Hippocampal formation (tissue), 2 donors: ENCODE measurements at regions not wholly inside any gene's neighbourhood (a gene's known extent, or its start where the extent isn't known, plus 50 kb on each side); places are given as distances from the start of the nearest gene placed in this dataset.
A peak's percentile ranks its signal among the peaks of the same experiment; 100 is the strongest.

ENCODE experiments used
- DNase-seq, 2 donors: peaks; one replicate each; lab custom pipeline; 2025; lab: John Stamatoyannopoulos, UW

DNA sequence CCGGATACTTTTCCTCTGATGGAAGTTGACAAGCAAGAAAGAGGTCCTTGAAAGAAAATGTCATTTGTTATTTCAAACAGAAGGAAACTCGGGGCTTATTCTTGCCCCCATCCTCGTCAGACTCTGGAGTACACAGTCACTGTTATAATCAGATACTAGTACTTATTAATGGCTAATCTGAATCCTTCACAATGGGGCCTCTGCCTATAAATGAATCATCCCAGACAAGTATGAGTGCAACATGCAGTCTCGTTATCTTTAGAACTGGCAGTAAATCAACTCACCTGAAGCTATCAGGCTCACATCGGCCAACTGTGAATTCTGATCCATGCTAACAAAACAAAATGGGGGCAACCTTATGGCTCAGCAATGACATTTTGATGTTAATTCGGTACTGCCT is 216.7 kb downstream of the GRIN2B start:
- DNase-seq, result no peak

DNA sequence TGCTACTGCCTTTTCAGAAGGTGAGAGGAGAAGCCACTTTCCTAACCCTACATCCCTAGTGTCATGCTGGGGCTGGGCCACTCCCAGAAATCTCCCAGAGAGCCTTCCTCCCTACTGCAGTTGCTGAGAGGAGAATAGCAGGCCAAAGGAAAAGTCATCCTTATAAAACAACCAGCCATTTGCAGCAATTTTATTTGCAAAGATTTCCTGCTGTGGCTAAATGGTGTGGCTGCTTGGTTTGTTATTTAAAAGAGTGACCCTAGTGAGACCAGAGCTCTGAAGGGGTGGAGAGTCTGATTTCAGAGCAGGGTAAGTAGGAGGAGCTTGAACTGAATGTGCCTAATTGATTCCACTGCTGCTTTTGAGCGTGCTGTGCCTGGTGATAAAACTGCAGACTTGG is 232.0 kb downstream of the GRIN2B start:
- DNase-seq, result no peak

DNA sequence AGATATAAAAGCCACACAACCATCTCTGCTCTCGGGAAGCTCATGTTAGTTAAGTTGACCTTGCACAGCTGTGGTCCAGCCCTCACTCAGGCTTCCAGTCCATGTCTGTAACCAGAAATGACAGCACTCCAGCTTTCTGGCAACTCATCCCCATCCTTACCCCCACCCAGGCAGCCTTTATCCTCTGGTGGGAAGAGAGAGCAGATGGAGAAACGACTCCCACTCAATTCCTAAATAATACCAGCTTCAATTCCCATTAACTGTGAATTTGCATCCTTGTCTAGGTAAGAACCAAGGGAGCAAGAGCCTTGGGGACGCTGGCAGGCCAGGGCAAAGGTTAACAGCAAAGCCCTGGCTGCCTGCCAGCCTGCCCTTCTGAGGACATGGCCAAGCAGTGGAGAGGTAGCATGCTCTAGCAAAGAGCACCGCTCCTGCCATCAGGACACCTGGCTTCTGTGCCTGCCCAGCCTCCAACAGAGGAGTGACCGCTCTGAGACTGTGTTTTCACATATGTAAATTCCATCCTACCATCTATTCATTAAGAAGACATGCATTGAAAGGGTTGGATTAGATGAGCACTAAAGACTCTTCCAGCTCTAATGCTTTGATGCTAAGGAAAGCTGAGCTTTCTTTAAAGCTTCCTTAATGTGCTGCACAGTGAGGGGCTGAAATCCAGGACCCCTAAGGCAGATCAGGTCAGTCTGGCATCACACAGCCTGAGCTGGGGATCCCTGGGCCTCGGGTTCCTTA is 236.1 kb downstream of the GRIN2B start:
- no peak for DNase-seq

DNA sequence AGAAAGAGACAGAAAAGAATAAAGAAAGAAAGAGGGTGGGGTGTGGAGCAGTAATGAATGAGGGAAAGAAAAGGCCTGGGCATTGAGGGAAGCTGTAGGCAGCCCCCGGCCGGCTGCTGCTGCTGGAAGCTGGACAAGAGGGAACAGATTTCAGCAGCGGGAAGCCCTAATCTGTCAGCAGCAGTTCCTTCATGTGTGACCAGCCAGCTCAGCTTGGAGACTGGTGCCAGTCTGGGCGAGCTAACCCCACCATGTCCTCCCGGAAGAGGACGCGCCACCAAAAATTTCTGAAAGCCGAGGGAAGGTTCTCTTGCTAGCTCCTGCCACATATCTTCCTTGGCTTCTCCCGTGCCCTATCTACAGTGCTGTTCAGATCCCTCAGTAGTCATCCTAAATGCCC is 236.8 kb downstream of the GRIN2B start:
- no peak for DNase-seq

DNA sequence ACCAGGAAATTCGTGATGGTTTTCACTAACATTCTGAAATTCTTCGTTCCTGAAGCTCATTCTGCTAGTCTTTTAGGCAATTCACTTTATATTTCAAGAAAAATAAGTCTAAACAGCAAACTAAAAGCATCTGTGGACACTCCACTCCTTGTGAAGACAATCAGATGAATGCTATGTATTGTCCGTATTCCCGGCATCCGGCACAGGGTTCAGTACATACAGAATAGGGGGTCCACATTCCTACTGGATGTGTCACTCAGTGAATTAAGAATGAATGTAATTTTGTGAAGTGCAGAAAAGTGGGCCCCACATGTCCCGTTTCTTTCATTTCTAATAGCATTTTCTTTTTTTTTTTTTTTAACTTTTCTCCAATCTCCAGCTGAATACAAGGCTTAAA is 241.3 kb downstream of the GRIN2B start:
- no peak for DNase-seq

DNA sequence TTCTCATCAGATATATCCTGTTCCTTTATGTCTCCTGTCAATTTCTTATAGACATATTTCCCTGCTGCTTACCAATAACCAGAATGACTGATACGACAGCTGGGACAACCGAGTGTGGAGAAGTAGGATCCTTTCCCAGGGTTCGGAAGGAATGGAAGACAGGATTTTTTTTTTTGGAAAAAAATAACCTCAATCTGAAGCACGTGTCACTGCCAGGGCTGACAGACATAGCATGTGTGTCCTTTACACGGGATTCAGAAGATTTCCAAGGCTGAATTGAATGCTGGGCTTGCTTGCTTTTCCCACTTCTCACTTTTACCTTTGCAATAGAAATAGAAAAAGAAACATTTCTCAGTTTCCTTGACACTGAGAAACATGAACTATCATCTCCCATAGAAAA is 245.7 kb downstream of the GRIN2B start:
- DNase-seq, result no peak

DNA sequence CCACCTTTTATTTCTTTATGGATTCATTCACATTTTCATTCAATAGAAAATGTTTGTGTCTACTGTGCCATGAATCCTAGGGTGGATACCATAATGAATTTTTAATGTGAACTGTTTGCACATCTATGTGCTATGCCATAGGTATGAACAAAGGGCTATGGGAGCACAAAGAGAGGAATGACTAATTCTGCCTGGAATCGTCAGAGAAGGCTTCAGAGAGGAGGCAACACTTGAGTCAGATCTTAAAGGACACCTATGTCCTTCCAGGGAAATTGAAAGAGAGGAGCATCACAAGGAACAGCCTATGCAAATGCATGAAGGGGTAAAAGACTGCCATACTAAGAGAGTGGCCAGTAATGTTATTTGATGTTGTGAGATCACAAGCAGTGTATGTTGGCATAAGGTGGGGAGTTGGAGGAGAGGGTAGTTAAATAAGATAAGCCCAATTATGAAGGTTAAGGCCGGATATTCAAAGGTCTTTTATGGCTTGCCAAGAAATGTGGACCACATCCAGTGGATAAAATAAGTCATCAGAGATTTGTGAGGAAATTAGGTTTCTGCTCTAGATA is 246.7 kb downstream of the GRIN2B start:
- no peak for DNase-seq

DNA sequence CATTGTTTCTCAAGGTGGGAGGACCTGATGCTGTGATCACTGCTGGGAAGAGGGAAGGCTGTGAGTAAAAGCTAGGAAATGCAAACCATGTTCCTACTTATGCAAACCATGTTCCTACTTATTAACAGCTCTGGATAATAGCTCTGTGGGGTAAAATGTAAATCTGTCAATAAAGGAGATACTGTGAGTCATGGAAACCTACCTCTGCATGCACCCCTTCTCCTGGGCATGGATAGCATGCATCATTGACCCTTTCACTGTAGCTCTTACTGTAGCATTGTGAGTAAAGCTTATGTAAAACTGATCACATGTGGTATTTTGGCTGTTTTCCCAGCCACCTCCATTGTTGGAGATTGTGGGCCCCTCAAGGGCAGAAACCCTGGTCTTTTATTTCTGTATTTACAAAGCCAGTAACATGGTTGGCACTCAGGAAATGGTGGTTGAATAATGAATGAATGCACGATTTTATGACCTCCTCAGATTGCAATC is 253.7 kb downstream of the GRIN2B start:
- DNase-seq, result no peak

DNA sequence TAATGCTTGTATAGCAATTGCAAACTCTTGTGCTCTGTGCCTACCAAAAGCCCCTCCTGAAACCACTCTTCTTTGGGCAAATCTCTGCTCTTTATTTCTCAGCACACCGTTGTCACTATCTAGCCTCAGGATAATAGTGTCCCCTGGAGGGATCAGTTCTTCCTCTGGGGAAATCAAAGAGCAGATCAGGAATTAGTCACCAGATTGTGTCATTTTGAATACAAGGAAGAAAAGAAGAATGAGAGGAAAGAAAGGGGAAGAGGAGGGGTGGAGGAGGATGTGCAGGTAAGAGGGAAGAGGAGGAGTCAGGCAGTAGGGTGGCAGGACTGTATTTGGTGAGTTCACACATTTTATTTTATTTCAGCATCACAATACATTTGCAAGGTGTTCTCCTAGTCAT is 256.4 kb downstream of the GRIN2B start:
- DNase-seq, result no peak

DNA sequence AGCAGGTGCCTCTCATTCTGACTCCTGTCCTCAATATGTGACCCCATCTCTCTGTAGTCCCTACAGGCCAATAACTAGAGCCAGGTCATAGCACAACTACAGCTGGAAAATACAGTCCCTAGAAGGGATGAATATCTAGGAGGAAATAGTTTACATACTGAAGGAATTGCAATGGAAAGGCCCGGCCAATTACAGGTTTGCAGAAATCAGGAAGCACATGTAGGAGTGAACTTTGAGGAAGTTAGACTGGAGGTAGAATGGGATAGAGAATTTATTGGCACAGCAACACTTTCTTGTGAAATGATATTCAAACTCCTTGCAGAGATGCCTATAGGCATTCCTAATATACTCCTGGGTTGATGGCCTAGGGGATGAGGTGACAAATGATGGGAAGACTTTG is 257.3 kb downstream of the GRIN2B start:
- DNase-seq, result no peak

DNA sequence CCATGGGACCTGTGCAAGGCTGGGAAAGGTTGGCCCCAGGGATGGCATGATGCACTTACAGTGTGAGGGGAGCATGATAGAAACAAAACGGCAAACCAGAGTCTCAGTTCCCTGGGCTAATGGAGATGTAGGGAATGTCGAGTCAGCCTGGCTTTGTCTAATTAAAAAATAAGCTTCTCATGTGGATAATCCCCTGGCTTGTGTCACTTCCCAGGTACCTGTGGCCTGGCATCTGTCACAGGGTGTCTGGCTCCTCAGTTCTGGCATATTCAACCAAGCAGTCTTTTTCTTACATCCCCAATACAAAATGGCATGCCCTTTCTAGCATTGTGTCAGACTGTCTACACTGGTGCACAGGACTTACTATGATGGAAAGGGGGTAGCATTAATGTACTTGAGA is 261.4 kb downstream of the GRIN2B start:
- no peak for DNase-seq

DNA sequence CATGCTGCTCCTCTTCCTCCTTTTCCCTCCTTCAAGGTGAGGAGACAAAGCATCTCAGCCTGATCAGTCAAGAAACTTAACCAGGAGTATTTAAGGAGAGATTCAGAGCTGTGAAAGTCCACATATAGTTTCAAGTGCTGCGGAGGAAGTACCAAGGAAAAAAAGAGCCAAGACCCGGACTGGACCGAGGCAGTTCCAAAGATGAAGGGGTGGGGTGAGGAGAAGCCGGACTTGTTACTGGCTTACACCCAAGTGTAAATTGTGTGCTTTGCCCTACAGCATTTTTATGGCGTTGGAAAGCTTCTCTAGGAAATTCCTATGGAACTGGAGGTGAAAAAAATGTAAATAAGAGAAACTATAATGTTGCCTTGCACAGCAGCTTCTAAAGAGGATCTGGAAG is 263.1 kb downstream of the GRIN2B start:
- DNase-seq, result no peak

DNA sequence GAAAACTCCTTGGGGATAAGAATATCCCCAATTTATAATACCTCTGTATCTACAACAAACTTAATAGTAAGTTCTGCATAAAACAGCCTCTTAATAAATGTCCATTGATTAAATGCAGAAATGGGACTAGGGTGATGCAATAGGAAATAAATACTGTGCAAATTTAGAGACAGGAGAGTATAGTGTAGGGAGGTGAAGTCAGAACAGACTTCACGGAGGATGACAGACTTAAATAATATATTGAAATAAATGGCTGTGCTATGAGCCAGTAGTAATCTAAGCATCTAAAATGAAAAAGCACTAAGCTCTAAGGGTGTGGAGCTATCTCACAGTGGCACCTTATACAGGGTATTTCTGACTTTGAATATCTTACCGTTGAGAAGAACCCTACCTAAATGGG is 265.3 kb downstream of the GRIN2B start:
- DNase-seq, result no peak

DNA sequence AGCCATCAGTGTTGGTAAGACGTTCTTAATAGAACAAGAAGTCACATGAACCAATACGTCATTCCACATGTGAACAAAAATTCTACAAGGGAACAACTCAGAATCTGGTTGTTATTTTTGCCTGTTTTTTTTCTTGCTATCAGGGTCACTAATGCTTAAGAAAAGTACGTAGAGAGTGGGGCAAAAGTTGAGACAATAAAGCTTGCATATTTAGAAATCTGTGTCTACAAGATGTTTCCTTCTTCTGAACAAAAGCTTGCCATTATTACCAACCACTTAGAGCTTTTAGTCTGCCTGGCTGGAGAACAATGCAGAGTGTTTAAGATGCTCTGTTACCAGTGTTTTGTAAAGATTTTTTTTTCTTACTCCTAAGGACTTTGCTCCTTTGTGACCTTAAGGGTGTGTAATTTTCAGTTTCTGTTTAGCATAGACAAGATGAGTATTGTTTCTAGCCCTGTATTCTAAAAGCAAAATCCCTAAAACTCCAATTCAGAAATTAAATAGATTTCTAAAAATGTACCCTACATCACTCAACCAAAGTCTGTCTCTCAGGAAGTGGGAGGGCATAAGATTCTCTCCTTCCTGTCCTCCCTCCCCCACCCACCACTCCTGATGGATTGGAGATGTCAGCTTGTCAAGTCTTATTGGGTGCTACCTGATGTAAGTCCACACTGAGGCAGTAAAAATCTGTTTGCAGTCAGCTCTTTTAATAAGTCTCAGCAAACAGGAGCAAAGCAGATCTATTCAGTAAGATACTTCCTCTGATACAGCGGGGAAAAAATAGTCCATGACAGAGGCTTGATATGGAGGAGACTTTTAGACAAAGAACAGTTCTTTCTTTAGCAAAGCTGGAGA is 267.6 kb downstream of the GRIN2B start:
- no peak for DNase-seq

DNA sequence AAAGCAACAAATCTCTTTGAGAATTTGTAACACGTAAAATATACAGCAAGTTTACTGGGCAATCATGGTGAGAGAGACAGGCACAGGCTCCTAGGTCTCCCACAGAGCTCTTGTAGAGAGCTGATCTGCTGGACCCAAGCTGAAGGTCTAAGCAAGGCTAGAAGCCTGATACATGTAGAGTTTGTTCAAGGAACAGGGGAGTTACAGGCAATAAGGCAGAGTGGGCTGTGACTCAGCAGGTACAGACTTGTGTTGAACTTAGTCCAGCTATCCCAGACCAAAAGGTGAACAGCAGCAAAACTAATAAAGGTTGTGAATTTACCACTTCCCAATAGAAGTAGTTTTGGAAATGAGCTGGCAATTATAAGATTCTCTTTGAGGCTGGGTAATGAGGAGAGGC is 273.6 kb downstream of the GRIN2B start:
- no peak for DNase-seq

DNA sequence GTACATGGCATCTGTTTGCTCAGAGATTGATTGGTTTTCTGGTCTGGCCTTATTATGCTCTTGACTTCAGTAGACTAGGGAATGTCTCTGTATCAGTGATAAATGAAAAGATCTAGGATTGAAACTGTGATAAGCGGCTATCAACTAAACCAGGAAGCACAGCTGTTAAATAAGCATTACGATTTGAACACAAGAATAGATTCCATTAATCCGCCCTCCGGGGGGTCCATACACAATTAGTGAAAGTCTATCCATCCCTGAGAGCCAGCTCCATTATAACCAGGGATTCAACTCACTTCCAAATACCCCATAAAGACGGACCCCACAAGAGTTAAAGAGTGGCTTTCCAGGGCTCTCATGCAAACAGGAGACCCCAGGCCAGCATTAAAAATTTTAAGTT is 279.0 kb downstream of the GRIN2B start:
- DNase-seq, result no peak

DNA sequence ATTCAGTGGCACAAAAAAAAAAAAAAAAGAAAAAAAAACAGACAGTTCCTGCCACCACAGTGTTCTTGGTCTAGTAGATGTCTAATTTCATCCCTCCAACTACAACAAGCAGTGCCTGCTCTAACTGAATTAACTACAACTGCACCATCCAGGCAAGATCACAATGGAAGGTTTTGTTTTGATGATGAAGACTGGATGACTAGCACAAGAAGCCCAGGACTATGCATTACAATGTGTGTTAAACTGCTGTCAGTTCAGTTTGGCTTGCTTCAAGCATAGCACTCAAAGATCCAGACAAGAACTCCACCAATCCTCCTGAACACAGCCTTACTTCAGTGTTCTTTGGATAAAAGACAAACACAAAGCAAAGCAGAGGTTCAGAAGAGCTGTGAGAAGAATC is 279.9 kb downstream of the GRIN2B start:
- DNase-seq, result no peak

DNA sequence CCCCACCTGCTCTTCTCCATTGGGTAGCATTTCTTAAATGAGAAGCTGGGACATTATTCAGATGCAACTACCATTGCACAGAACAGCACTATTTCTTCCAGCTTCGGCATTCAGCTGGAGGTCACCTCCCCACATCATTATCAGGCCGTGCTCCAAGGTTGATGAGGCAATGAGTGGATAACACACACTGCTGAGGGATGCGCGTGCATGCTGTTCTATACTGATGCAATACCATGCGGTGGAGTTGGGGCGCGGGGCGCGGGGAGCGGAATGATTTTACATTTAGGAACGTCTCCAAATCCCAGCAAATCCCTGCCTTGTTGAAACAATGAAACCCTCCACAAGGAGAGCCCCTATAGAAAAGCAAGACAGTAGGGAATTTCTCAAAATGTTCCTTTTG is 283.4 kb downstream of the GRIN2B start:
- no peak for DNase-seq

DNA sequence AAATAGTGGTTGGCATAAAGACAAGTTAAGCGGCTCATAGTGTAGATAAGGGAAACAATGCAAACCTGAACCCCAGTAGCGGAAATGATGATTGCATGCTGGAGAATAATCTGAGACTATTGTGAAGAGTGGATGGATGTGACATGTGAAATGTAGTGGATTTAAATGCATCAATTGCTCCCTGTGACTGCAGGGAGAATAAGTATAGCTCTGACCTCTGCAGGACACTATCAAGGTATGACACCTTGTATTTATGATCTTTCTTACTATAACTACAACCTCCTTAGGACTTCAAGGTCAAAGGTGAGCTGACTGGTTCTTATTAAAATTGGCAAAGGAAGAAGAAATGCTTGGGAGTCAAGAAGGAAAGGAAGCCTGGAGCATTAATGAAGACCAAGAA is 285.6 kb downstream of the GRIN2B start:
- DNase-seq, result no peak

DNA sequence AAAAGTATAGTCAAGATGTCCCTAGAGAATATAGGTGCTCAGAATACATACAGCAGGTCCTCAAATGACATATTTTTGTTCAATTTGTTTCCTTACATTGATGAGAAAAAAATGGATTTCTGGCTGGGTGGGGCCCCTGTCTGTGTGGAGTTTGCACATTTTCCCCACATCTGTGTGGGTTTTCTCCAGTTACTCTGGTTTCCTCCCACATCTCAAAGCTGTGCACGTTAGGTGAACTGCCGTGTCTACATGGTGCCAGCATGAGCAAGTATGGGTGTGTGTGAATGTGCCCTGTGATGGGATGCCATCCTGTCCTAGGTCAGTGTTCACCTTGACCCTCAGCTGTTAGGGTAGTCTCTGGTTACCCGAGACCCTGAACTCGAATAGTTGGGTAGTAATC is 289.1 kb downstream of the GRIN2B start:
- DNase-seq, result no peak

DNA sequence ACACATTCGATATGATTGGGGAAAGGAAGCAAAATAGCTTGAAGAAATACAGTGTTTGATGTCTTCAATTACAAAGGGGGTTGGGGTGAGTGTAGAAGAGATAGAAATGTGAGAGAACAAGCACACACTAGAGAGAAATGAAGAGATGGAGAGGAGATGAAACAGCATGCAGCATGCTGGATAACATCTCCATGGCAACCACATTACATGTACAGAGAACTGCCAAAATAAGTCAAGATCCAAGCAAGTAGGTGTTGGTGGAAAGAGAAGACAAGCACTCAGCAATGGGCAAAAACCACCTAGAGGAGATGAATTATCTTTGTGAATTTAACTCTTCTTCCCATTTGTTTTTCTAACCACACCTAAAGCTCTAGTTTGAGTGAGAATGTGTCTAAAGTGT is 289.8 kb downstream of the GRIN2B start:
- peak in 1 of 2 donors; percentile 34 for DNase-seq

DNA sequence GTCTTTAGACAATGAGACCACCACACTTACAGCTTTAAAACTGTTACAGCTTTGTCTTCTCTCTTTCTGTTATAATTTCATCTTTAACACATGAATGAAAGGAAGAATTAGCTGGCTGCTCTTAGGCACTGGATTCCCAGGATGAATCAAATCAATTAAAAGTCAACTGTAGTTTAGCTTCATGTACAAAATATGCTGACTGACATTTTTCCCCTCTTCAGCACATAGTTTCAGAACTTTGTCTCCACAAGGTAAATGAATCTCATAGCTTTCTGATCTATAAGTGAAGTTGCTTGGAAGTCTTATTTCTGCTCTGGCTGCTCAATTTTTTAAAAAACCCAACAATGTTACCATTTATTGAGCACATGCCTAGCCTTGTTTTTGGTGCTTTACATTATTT is 293.8 kb downstream of the GRIN2B start:
- no peak for DNase-seq

DNA sequence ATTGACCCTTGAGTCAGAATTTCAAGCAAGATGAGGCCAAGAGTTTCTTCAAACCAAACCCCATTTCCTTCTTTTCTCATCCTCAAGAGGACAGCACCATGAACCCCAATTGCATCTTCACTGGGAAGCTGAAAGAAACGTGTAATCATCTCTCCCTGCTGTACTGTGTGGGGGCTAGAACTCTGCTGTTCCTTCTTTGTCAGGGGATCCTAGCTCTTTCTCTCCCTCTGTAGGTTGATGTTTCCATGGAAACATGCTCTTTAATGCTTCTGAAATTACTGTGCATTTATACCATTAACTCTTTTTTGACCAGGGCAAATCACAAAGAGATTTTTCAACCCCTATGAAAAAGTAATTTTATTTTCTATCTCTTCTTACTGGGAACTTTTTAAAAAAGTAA is 295.1 kb downstream of the GRIN2B start:
- no peak for DNase-seq
